DND-41 (cell line): ENCODE measurements at regions not wholly inside any gene's neighbourhood (a gene's known extent, or its start where the extent isn't known, plus 50 kb on each side); places are given as distances from the start of the nearest gene placed in this dataset.

Experiments
- EZH2 ChIP-seq: IDR thresholded peaks from 3 replicates; pipeline ENCODE4 v1.6.1; 2012; ENCODE audit warnings: borderline replicate concordance, low read depth, mild to moderate bottlenecking, moderate library complexity, low read length, inconsistent platforms; ENCODE audit not compliant: severe bottlenecking
- TF ChIP-seq, protein P1 (sequence below): IDR thresholded peaks from 2 replicates; pipeline ENCODE4 v1.5.1; 2012; ENCODE audit warnings: borderline replicate concordance, low read length, moderate library complexity, mild to moderate bottlenecking; ENCODE audit not compliant: poor library complexity, severe bottlenecking; ENCODE audit errors: extremely low read depth

DNA sequence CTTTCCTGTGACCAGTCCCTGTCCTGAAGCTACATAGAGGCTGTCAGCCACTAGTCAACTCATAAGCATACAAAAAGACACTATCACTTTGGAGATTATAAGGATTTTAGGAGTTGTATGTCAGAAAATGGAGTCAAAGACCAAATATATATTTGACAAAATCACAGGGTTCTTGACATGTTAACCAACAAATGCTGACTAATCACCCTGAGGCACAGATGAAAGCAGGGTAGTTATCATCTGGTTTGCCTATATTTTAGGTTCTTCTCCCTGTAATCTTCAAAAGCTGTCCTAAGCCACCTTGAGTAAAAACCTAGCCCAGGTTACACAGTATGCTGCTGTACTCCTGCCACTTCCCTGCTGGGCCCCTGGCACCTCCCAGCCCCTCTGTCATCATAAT, 64.7 kb upstream of the ERCC6L2 start:
- TF ChIP-seq, protein P1, sequence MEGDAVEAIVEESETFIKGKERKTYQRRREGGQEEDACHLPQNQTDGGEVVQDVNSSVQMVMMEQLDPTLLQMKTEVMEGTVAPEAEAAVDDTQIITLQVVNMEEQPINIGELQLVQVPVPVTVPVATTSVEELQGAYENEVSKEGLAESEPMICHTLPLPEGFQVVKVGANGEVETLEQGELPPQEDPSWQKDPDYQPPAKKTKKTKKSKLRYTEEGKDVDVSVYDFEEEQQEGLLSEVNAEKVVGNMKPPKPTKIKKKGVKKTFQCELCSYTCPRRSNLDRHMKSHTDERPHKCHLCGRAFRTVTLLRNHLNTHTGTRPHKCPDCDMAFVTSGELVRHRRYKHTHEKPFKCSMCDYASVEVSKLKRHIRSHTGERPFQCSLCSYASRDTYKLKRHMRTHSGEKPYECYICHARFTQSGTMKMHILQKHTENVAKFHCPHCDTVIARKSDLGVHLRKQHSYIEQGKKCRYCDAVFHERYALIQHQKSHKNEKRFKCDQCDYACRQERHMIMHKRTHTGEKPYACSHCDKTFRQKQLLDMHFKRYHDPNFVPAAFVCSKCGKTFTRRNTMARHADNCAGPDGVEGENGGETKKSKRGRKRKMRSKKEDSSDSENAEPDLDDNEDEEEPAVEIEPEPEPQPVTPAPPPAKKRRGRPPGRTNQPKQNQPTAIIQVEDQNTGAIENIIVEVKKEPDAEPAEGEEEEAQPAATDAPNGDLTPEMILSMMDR = no peak
- TF ChIP-seq EZH2 = no peak
